ENCODE measurements at regions not wholly inside any gene's neighbourhood (a gene's known extent, or its start where the extent isn't known, plus 50 kb on each side); places are given as distances from the start of the nearest gene placed in this dataset.
"Not testable (repeated sequence)": the region's sequence is repeated elsewhere in the genome, so short reads cannot be mapped to it uniquely, and the experiment has no call there.

DNA sequence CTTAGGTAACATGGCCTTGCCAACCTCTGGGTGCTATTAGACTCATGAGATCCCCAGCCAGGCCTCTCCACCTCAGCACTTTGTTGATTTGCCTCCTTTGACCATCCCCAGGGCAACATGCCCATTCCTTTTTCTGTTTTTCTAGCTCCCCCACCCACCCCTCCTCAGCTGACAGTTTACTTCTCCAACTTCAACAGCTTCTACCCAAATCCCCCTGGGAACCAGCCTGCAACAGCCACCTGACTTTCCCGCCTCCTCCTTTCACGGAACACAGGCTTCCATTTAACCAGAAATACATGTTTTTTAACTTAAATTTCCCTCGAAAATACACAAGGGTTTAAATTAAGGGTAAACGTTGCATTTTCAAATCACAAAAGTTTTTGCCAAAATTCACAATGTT, 117.3 kb downstream of the DLEU7 start:
- no peak for DNase-seq

DNA sequence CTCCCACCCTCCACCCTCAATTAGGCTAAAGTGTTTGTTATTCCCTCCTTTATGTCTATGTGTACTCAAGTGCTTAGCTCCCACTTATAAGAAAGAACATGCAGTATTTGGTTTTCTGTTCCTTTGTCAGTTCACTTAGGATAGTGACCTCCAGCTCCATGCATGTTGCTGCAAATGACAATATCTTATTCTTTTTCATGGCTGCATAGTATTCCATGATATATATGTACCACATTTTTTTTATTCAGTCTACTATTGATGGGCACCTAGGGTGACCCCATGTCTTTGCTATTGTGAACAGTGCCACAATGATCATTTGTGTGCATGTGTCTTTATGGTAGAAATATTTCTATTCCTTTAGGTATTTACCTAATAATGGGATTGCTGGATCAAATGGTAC, 114.3 kb downstream of the DLEU7 start:
- DNase-seq = no peak

DNA sequence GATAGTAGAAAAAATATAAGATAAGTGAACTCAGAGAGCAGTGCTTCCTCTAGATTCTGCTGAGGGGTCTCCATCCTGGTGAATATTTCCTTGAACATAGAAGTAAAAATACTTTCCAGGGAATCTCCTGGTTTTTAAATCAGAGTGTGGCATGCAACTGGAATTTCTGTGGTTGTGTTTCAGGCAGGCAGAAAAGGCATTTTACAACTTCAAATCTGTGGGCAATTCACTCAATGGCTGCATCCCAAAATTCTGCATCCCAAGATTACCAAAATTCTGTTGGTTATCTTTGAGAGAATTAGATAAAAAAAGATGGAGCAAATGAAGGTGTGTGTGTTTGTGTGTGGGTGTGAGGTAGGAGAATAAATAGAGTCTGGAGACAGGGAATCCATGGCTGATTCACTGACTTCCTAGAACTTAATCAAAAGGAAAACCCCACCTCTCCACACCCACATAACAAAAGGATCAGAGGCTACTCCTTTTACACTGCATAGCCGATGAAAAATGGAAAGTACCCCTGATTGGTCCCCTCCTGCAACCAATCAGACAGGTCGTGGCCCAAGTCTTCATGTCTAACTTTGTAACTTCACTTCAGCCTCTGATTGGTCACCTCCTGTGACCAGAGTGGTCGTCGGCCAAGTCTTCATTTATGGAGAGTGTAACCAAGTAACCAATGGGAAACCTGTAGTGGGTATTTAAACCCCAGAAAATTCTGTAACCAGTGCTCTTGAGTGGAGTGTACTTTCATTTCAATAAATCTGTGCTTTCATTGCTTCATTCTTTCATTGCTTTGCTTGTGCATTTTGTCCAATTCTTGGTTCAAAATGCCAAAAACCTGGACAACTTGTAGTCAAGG, 112.8 kb downstream of the DLEU7 start:
- DNase-seq = no peak

DNA sequence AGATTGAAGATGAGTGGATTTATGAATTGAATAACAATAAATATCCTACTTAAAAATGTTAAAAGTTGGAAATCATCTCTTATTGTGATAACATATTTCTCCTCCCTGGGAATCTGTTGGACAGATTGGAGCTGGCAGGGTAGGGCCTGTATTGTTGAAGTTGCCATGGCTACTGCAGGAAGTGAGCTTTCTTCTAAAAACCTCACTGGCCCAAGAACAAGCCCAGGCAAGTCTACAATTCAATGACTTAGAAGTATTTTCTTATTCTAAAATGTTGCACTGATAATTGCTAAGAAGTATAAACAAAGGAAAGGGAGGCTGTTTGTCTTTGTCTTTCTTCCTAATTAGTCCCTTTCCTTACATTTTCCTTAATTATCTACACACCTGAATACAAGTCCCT, 112.1 kb downstream of the DLEU7 start:
- no peak for DNase-seq

GRCh38 chr13:50732712-50733111, 110.8 kb downstream of the DLEU7 start:
- no peak for DNase-seq

- no peak for DNase-seq
Measured at GRCh38 chr13:50733392-50733791, 110.1 kb downstream of the DLEU7 start.

DNA sequence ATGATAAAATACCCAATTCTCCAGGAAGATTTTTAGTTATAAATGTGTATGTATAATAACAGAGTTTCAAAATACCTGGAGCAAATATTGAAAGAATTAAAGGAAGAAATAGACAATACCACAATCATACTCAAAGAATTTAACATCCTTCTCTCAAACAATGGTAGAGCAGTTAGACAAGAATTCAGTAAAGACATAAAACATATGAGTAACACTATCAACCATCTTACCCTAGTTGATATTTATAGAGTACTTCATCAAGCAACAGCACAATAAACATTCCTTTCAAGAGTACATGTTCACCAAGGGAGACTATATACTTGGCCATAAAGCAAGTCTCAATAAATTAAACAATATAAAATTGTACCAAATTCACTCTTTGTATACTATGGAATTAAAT, 108.4 kb downstream of the DLEU7 start:
- no peak for DNase-seq

GRCh38 chr13:50740052-50740741, 103.3 kb downstream of the DLEU7 start:
- DNase-seq = no peak

DNA sequence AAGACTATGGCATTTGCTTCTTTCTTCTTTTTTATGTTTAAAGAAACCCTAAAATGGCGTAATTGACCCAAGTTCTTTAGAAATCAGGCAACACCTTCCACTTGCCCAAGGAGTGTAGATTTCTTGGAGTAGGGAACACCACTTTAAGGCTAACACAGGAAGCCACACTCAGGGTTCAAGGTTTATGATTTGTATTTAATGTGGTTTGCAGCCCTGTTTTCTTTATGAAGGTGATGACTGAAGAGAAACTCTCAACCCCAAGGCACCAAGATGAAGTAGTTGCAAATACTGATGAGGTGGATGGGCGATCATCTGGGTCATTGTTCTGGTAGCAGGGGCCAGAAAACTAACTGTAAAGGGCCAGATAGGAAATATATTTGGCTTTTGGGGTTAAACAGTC, 101.1 kb downstream of the DLEU7 start:
- DNase-seq = no peak

- DNase-seq = no peak
Measured at GRCh38 chr13:50742968-50743367, 100.5 kb downstream of the DLEU7 start.

- no peak for DNase-seq
Measured at GRCh38 chr13:50744116-50744660, 99.3 kb downstream of the DLEU7 start.

DNA sequence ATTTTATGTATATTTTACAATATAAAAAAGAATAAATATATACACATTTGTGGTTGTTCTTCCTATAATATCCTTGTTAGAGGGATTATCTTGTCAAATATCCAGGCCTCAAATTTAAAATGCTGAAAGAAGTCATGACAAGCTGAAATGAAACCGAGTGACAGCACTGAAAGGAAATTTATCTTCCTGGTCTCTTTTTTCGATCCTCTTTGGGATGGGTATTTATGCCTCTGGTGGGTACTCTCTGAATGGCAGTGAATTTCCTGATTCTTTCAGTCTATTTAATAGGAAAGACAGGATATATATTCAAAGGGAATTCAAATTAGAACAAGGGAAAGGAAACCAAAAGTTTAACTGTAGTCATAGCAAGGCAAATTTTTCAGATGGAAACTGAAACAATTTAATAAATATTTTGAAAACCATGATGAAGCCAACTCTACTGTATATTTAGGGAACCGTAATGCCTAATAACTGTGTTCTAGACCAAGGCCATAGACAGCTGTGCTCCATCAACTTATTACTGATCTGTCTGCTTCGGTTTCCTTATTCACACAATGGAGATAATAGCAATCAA, 97.9 kb downstream of the DLEU7 start:
- DNase-seq = no peak

DNA sequence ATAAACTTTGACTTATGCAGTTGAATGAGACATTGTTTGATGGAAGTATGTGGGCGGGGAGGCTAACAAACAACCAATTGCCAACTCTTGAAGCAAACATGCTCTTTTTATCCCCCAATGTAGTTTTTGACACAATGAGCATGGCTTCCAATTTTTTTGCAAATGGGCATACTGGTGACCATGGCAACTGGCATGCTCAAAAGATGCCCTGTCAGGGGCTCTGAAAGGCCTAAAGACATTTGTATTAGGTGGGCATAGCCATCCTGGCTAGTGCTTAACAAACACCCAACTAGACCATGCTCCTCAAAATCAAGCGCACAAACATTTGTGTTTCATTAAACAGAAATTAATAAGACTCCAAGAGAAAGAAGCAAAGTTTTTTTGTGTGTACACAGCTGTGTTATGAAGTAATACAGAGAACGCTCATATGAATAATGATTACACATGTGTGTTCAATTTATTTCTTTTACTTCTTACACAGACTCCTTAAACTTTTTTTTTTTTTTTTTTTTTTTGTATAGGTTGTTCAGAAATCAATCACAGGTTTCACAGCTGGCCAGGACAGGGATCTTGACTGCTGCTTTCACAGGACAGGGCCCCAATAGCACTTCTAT, 95.6 kb downstream of the DLEU7 start:
- no peak for DNase-seq

- DNase-seq = not testable (repeated sequence)
Measured at GRCh38 chr13:50753221-50753620, 90.3 kb downstream of the DLEU7 start.

DNA sequence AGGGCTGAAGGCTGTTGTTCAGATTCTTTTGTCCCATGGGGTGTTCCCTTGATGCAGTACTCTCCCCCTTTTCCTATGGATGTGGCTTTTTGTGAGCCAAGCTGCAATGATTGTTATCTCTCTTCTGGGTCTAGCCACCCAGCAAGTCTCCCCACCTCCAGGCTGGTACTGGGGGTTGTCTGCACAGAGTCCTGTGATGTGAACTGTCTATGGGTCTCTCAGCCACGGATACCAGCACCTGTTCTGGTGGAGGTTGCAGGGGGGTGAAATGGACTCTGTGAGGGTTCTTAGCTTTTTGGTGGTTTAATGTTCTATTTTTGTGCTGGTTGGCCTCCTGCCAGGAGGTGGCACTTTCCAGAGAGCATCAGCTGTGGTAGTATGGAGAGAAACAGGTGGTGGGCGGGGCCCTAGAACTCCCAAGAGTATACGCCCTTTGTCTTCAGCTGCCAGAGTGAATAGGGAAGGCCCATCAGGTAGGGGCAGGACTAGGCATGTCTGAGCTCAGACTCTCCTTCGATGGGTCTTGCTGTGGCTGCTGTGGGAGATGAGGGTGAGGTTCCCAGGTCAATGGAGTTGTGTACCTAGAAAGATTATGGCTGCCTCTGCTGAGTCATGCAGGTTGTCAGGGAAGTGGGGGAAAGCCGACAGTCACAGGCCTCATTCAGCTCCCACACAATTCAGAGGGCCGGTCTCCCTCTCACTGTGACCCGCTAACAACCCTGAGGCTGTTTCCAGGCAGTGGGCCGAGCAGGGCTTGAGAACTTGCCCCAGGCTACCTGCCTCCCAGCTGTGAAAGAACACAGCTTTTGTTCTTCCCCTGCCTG, 87.4 kb downstream of the DLEU7 start:
- DNase-seq = peak in 1 of 2 donors; percentile 69

- no peak for DNase-seq
Measured at GRCh38 chr13:50757008-50757407, 86.5 kb downstream of the DLEU7 start.

- no peak for DNase-seq
Measured at GRCh38 chr13:50758796-50759195, 84.7 kb downstream of the DLEU7 start.

DNA sequence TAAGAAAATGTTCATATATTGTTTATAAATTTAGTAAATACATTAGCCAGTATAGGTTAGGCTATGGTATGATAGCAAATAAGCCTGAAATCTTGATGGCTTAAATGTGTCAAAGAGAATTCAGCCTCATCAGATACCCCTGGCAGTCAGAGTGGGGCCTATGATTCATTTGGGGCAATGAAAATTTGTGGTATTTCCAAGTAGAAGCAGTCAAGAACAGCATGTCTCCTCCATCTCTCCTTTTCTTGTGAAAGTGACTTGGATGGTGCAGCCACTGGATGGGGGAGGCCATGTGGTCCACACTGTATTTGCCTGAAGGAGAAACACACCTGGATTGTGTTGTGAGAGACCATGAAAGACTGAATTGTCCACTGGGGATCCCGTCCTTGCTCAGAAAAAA, 82.7 kb downstream of the DLEU7 start:
- DNase-seq = no peak

- no peak for DNase-seq
Measured at GRCh38 chr13:50761406-50761805, 82.1 kb downstream of the DLEU7 start.

GRCh38 chr13:50762969-50763567, 80.4 kb downstream of the DLEU7 start:
- DNase-seq = no peak

- no peak for DNase-seq
Measured at GRCh38 chr13:50766013-50766412, 77.5 kb downstream of the DLEU7 start.

GRCh38 chr13:50766695-50767094, 76.8 kb downstream of the DLEU7 start:
- no peak for DNase-seq
